IPS-15b (cell line): ENCODE measurements at regions not wholly inside any gene's neighbourhood (a gene's known extent, or its start where the extent isn't known, plus 50 kb on each side); places are given as distances from the start of the nearest gene placed in this dataset.
"Not testable (repeated sequence)": the region's sequence is repeated elsewhere in the genome, so short reads cannot be mapped to it uniquely, and the experiment has no call there.

Source experiments
- H3K27me3 ChIP-seq: one replicate; pipeline ENCODE4 v1.6.1; 2013; ENCODE audit warnings: low read length; ENCODE audit not compliant: control insufficient read depth, insufficient read depth
- H3K36me3 ChIP-seq: one replicate; pipeline ENCODE4 v1.6.1; 2013; ENCODE audit warnings: low read length; ENCODE audit not compliant: control insufficient read depth, insufficient read depth
- H3K4me1 ChIP-seq: one replicate; pipeline ENCODE4 v1.6.1; 2013; ENCODE audit warnings: mild to moderate bottlenecking, low read length; ENCODE audit not compliant: control insufficient read depth, insufficient read depth
- H3K4me3 ChIP-seq: one replicate; pipeline ENCODE4 v1.5.1; 2013; ENCODE audit warnings: low read depth, low read length
- H3K9ac ChIP-seq: one replicate; pipeline ENCODE4 v1.6.1; 2013; ENCODE audit warnings: low read depth, mild to moderate bottlenecking, low read length
- H3K9me3 ChIP-seq: one replicate; pipeline ENCODE4 v1.6.1; 2013; ENCODE audit warnings: mild to moderate bottlenecking, low read length; ENCODE audit not compliant: control insufficient read depth, insufficient read depth

- no peaks in the 10 kb centered on the region for H3K27me3 ChIP-seq
- no peak overlapping the region for H3K9ac ChIP-seq
- no peaks in the 10 kb centered on the region for H3K36me3 ChIP-seq
- H3K4me3 ChIP-seq, result no peak overlapping the region
- no peaks in the 10 kb centered on the region for H3K9me3 ChIP-seq
- H3K4me1 ChIP-seq, result no peaks in the 10 kb centered on the region
These were observed 94.3 kb upstream of the TRPM1 start for GRCh38 chr15:31195871-31196270.

GRCh38 chr15:31197497-31198414 lies 96.2 kb upstream of the TRPM1 start:
- H3K9me3 ChIP-seq, result no peaks in the 10 kb centered on the region
- no peaks in the 10 kb centered on the region for H3K36me3 ChIP-seq
- no peaks in the 10 kb centered on the region for H3K4me1 ChIP-seq
- no peak overlapping the region for H3K4me3 ChIP-seq
- H3K9ac ChIP-seq, result no peak overlapping the region
- H3K27me3 ChIP-seq, result no peaks in the 10 kb centered on the region

- Histone ChIP-seq H3K4me3 (no peak overlapping the region), H3K36me3 (no peaks in the 10 kb centered on the region), H3K27me3 (no peaks in the 10 kb centered on the region), H3K9me3 (no peaks in the 10 kb centered on the region), H3K9ac (no peak overlapping the region), H3K4me1 (no peaks in the 10 kb centered on the region)
These were observed 99.2 kb upstream of the TRPM1 start for GRCh38 chr15:31200735-31201151.

- no peaks in the 10 kb centered on the region for H3K9me3 ChIP-seq
- H3K4me3 ChIP-seq, result no peak overlapping the region
- no peaks in the 10 kb centered on the region for H3K27me3 ChIP-seq
- H3K9ac ChIP-seq, result no peak overlapping the region
- H3K4me1 ChIP-seq, result no peaks in the 10 kb centered on the region
- no peaks in the 10 kb centered on the region for H3K36me3 ChIP-seq
These were observed 101.4 kb upstream of the TRPM1 start for GRCh38 chr15:31202953-31203352.

- no peak overlapping the region for H3K4me3 ChIP-seq
- H3K9ac ChIP-seq, result no peak overlapping the region
- H3K4me1 ChIP-seq, result no peaks in the 10 kb centered on the region
- no peaks in the 10 kb centered on the region for H3K9me3 ChIP-seq
- no peaks in the 10 kb centered on the region for H3K36me3 ChIP-seq
- H3K27me3 ChIP-seq, result no peaks in the 10 kb centered on the region
These were observed 102.5 kb upstream of the TRPM1 start for GRCh38 chr15:31203999-31204398.

- no peaks in the 10 kb centered on the region for H3K4me1 ChIP-seq
- no peak overlapping the region for H3K4me3 ChIP-seq
- no peaks in the 10 kb centered on the region for H3K27me3 ChIP-seq
- no peak overlapping the region for H3K9ac ChIP-seq
- no peaks in the 10 kb centered on the region for H3K9me3 ChIP-seq
- no peaks in the 10 kb centered on the region for H3K36me3 ChIP-seq
These were observed 105.1 kb upstream of the TRPM1 start for GRCh38 chr15:31206386-31207181.

GRCh38 chr15:31207246-31207645 lies 105.7 kb upstream of the TRPM1 start:
- Histone ChIP-seq H3K4me3 (no peak overlapping the region), H3K36me3 (no peaks in the 10 kb centered on the region), H3K9ac (no peak overlapping the region), H3K27me3 (no peaks in the 10 kb centered on the region), H3K9me3 (no peaks in the 10 kb centered on the region), H3K4me1 (no peaks in the 10 kb centered on the region)

GRCh38 chr15:31207861-31208260 lies 106.3 kb upstream of the TRPM1 start:
- not testable (repeated sequence) for H3K27me3 ChIP-seq, H3K4me3 ChIP-seq, H3K36me3 ChIP-seq, H3K9me3 ChIP-seq, H3K9ac ChIP-seq, H3K4me1 ChIP-seq

GRCh38 chr15:31208817-31209216 lies 107.3 kb upstream of the TRPM1 start:
- Histone ChIP-seq H3K36me3 (no peaks in the 10 kb centered on the region), H3K4me1 (no peaks in the 10 kb centered on the region), H3K27me3 (no peaks in the 10 kb centered on the region), H3K9me3 (no peaks in the 10 kb centered on the region), H3K9ac (no peak overlapping the region), H3K4me3 (no peak overlapping the region)

GRCh38 chr15:31211353-31211752 lies 109.8 kb upstream of the TRPM1 start:
- peaks cover 5% of the 10 kb centered on the region for H3K4me1 ChIP-seq
- no peaks in the 10 kb centered on the region for H3K36me3 ChIP-seq
- no peak overlapping the region for H3K9ac ChIP-seq
- H3K27me3 ChIP-seq, result peaks cover 3% of the 10 kb centered on the region
- no peaks in the 10 kb centered on the region for H3K9me3 ChIP-seq
- no peak overlapping the region for H3K4me3 ChIP-seq

- H3K36me3 ChIP-seq, result no peaks in the 10 kb centered on the region
- H3K4me3 ChIP-seq, result no peak overlapping the region
- H3K4me1 ChIP-seq, result peaks cover 5% of the 10 kb centered on the region
- H3K9ac ChIP-seq, result no peak overlapping the region
- H3K9me3 ChIP-seq, result no peaks in the 10 kb centered on the region
- H3K27me3 ChIP-seq, result peaks cover 3% of the 10 kb centered on the region
These were observed 111.0 kb upstream of the TRPM1 start for GRCh38 chr15:31212326-31213080.
